HG02870 (cell line): ENCODE measurements at regions not wholly inside any gene's neighbourhood (a gene's known extent, or its start where the extent isn't known, plus 50 kb on each side); places are given as distances from the start of the nearest gene placed in this dataset.
A peak's percentile ranks its signal among the peaks of the same experiment; 100 is the strongest.
"Not testable (repeated sequence)": the region's sequence is repeated elsewhere in the genome, so short reads cannot be mapped to it uniquely, and the experiment has no call there.

ENCODE experiments used
- ATAC-seq: cut with Tn5 transposase; IDR thresholded peaks from one replicate; pipeline ENCODE4 v1.9.1; 2021; ENCODE audit warnings: mild to moderate bottlenecking, moderate library complexity; ENCODE audit not compliant: unreplicated experiment

DNA sequence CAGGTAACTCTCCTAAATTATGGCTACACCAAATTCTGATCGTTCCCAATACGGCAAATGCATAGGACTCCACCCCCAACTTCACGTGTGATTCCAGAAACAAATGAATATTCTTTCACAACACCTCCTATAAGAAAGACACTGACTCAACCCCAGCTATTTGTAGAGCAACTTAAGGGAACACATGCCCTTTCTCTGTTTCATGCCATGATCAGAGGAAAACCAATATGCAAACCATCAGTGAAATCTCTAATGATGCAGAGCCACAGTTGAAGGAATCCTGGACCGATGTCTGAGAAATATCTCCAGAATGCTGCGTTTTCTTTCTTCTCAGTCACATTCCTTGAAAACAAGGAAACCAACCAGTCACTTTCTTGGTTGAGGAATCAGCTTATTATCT lies 164.2 kb upstream of the PTBP2 start:
- ATAC-seq = no peak

DNA sequence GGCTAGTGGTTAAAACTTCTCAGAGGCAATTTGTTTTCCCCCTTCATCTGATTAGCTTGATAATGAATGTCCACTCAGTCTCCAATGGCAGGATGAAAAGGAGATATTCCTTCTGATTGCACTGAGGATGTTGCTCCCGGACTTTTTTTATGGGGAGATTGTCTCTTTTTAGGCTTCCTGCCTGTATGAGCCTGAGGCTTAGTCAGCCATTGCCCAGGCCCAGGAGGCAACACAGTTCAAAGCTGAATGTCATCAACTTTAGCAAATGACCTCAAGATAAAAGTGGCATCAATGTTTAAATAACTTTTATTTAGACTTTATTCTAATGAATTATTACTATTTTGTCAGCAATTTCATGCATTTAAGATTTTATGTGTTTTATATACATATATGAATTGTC lies 162.9 kb upstream of the PTBP2 start:
- no peak for ATAC-seq

DNA sequence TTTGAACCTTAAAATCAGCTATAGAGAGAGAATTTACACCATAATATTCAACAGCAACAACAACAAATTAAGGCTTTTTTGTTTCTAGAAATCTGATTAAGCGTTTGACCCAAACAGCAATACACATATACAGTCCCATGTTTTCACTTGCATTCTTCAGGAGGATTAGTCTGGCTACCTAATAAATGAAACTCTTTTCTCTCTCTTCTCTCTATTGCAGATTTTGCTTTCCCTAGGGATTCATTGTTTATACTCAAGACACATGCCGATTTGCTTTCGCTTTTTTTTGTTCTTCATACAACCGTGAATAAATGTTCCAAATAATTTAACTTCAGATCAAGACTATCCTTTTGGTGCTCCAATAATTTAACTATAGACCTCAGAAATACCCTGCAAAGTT lies 162.4 kb upstream of the PTBP2 start:
- no peak for ATAC-seq

DNA sequence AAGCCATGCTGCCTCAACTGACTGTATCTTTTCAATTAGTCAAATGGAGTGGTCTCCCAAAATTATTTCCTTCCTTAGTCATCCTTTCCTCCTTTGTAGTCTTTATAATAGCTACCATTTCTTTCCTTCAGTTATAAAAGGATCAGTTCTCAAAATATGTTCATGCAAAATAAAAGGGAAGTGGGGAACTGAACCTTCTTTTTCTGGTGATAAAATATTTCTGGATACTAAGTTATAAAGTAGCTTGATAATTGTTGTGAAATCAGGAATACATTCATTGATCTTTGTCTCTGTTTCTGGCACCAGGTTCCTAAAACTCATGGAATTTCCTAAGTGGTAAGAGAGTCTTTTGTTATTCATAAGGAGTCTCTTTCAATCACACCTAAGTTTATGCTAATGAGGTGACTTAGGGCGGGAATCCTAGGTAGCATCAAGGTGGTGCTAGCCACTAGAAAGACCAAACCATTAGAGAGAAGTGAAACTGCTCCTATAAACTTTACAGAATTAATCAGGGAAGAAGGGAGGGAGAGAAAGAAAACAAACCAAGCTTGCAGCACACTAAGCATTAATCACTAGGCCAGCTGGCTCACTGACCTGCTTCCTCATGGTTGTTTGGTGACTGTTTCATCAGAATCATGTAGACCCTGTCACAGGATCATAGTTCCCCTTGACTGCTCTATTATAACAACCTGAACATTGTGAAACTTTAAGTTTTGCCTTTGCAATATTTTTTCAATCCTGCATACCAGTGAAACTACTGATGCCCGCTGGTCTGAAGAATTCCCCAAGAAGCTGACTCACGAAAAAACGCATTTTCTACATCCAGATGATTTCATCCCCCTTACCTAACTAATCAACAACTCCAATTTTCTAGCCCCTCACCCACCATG lies 161.6 kb upstream of the PTBP2 start:
- no peak for ATAC-seq

DNA sequence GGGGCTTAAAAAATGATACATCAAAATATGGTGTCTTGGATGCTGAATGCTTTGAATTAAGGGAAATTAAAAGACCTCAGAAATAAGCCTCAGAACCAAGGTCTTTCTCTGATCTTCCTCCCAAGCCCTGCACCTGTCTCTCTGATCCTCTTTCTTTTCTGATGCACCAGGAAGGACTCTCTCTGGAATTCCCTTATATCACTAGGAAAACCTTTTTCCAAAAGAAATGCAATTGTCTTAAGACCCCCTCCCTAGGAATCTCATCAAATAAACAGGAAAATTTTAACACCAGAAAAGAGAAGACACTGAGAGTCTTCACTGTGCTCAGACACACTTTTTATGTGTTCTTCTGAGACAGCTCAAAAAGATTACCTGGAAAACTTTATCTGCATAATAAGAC lies 159.5 kb upstream of the PTBP2 start:
- ATAC-seq = no peak

DNA sequence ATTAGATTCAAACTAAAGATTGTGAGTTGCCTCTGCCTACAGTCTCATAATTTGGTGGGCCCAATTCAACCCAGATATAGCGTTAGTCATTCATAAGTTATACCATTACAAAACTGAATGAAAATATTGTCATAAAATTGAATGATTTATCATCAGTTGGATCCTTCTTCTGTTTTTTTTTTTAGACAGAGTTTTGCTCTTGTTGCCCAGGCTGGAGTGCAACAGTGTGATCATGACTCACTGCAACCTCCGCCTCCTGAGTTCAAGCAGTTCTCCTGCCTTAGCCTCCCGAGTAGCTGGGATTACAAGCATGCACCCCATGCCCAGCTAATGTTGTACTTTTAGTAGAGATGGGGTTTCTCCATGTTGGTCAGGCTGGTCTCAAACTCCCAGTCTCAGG lies 157.2 kb upstream of the PTBP2 start:
- ATAC-seq = not testable (repeated sequence)

DNA sequence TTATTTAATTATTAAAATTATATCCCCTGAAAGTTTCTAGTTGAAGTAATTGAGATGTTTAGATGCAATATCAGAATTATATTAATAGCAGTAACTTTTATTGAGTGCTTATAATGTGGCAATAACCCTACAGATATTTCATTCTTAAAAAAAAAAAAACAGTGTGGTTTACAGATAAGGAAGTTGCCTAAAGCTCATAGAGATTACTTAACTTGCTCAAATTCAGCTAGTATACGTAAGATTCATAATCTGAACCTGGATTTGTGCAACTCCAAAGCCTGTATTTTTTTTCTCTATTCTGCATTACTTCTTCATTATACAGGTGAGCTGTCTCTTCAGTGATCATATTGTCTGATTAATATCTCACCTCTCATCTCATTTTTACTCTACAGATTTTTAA lies 156.0 kb upstream of the PTBP2 start:
- ATAC-seq = no peak

DNA sequence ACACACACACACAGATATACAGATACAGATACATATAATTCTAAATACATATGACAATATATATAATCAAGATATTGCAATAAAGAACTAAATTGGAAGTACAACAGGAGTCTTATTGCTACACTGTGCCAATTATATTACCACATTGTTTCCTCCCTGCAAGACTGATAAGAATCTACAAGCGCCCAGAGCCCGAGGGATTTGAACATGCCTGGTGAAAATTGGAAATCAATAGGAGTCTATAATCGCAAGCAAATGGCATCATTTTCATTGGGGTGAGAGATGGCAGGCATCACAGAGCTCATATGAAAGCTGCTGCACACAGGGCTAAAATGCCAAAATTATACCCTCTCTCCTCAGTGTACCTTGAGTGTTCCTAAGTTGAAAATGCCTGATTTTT lies 152.9 kb upstream of the PTBP2 start:
- no peak for ATAC-seq

DNA sequence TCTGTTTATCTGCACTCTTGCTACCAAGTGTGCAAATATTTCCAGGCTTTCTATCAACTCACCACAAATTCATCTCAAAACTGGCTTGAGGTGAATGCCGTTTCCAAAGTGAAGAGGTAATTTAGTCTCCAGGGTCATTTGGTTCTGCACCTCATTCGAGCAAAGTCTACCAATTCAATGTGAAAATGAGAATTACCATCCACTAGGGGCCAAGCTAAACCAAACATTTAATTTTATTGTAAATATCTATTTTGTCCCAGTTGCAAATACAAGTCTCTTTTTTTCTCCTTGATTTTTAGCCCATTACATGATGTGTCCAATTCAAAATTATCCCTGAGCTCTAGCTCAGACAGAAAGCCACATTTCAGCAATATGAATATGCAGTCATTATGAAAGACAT lies 152.3 kb upstream of the PTBP2 start:
- no peak for ATAC-seq

DNA sequence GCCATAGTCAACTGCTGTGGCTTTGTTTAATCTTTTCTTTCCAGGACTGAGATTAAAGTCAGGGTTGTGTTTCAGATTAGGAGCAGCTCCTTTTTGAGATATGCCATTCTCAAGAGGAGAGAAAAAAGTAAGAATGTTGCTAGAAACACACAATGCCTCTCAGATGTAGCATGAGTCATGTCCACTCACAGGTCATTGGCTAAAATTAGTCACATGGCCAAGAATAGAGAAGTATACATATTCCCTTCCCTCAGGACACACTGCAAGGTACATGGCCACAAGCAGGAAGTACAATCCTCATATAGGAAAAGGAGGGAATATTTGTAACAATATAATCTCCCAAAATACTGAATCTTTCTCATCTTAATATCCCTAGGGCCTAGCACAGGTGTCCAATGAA lies 141.9 kb upstream of the PTBP2 start:
- ATAC-seq = no peak

DNA sequence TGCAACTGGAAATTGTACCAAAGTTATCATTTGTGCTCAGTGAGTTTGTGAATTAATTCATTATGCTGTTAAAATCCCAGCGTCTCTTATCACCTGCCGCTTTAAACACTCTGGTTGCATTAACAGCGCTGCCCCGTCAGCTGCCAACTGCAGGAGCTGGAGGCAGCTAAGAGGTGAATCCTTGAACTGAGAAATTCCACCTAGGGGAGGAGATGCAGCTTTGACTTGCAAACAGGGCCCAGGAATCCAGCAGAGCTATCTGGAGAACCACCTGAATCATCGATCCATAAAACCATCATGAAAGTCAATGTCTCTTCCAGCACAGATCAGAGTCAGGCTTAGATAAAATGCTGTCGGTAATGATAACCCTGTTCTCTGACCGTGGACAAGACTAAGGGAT lies 140.7 kb upstream of the PTBP2 start:
- no peak for ATAC-seq

DNA sequence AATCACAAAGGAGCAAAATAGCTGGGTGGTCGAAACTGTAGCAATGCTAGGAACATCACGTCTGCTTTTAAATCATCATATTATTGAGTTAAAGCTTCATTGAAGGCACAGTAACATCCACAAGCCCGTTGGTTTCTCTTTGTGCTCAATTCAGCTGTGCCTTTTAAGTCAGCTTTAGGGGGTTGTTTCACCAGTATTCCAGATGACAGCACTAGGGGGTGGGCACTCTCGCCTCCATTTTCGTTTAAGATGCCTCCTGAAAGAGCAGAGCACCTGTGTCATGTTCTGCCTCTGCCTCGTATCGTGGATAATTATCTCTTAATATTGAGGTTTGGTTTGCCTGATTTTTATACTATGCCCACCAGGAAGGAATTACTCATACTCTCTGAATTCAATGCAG lies 139.8 kb upstream of the PTBP2 start:
- ATAC-seq = no peak

DNA sequence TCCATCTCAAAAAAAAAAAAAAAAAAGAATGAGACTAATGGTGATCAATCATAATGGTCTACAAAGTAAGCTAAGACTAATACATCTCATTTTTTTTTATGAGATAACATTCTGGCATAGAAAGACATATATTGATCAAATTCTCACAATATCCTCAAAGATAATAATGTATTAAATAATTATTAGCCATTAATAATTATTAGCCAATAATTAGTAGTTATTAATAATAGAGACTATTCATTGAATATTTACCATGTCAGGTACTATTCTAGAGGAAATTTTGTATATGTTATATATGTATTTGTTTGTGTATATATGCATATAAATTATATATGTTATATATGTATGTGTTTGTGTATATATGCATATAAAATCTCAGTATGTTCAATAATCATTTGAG lies 137.7 kb upstream of the PTBP2 start:
- no peak for ATAC-seq

DNA sequence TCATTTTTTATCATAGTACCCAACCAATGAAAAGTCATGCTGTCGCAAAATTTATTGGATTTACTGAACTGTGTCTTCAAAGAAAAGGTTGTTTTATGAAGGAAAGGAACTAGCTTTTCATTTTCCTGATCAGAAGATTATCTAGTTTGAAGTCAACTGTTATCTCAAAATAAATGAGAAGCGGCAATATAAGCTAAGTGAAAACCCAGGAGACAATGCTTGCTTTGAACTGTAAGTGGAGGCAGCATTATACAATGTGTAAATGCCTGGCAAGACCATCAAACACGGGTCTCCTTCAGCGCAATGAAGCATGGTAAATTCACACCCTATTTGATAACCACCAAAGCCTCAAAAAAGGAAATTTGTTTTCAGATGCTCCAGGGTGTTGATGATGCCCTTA lies 134.4 kb upstream of the PTBP2 start:
- ATAC-seq = no peak

DNA sequence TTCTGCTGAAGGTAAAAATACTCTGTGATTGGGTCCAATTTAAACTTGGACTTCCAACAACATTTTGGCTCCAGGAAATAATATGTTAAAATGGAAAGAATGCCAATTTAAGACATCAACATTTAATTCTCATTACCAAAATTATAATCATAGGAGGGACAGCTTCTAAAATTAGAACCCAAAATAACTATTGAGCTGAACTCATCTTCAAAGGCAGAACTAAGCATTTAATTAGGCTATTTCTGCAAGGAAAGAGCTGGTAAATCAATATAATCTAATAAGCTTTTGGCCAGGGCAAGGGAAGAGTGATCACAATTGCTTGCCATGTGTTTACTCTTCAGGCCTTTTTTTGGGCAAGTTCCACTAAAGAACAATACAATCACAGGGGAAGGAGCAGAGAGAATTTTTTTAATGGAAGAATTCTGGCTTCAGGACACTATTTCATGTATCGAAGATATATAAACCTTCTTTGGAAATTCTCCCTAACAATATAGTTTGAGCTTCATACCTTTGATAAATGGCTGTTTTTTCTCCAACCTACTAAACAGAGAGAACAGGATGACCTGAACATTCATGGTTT lies 133.1 kb upstream of the PTBP2 start:
- ATAC-seq = no peak

DNA sequence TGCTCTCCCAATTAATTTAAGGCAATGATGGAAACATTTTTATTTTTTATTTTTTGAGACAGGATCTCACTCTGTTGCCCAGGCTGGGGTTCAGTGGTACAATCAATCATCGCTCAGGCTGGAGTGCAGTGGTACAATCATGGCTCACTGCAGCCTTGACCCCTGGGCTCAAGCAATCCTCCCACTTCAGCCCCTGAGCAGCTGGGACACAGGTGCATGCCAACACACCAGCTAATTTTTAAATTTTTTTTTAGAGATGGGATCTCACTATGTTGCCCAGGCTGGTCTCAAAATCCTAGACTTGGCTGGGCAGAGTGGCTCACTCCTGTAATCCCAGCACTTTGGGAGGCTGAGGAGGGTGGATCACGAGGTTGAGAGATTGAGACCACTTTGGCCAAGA lies 126.1 kb upstream of the PTBP2 start:
- ATAC-seq = not testable (repeated sequence)

DNA sequence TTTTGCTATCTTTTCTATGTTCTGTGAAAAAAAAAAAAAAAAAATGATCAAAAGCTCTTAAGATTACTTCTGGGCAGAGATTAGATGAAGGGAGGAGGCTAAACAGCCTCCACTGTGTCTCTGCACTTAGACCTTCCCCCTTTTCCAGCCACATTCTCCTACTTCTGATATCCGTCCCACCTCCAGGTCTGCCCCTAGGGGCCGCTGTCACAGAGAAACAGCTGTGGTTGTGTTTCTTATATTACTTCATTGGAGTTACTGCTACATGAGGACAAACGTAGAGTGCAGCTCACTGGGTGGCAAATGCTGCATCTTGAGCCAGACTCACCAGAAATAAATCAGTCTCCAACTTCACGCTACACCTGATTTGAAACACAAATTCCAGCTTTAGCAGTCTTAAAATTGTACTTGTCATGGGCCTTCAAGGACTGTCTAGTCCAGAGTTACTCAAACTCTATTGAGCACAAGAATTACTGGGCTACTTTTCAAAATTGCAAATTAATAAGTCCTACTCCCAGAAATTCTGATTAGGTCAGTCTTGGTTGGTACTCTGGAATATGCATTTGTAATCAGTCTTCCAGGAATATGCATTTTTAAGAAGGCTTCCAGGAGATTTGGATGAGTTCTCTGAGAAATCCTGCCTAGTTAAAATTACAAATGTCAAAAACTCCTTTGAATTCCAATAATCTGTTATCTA lies 125.2 kb upstream of the PTBP2 start:
- ATAC-seq = peak; percentile 82

DNA sequence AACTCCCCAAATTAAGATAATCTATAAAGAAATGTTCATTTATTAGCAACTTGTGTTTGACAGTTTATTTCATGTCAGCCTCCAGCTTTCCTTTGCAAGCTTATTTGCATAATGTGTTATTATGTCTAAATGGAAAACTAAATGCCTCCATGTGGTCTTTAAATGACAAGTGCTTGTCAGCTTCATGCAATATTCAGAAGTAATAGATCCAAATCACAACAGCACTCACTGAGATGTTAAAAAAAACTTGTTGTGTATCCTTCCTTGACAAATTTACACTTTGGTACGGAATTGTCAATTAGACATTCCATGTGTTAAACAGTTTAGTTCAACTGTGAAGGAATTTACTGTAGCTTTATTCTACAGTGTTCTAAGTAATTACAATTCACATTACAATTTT lies 124.4 kb upstream of the PTBP2 start:
- no peak for ATAC-seq

DNA sequence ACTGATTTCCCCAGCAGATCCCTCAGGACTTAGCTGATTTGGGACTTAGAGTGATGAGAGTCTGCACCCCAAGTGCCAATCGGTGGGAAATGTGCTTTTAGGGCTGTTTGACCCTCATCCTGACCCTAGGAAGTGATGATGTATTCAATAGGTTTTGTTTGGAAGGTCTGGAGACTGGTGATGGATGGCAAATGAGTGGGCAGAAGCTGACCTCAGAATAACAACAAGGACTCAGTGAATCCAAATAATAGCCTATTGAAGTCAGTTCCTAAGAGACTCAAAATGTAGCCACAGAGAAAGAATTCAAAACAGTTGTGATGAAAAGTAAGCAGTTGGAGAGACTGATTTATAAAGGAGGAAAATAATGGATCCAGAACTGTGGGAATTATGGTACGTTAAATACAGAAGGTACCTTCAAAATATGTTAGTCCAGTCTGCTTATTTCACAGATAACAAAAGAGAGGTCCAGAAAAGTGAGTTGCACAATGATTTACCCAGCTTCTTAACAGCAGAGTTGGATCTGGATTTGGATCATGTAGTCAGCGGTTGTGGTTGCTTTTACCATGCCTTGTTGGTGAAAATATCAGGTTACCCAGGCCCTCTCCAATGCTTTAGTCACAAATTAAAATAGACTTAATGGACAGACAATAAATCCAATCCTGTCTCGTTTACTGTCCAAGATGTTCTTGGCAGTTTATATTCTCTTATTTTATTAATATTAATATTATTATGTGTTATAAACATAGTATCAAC lies 123.0 kb upstream of the PTBP2 start:
- ATAC-seq = no peak

DNA sequence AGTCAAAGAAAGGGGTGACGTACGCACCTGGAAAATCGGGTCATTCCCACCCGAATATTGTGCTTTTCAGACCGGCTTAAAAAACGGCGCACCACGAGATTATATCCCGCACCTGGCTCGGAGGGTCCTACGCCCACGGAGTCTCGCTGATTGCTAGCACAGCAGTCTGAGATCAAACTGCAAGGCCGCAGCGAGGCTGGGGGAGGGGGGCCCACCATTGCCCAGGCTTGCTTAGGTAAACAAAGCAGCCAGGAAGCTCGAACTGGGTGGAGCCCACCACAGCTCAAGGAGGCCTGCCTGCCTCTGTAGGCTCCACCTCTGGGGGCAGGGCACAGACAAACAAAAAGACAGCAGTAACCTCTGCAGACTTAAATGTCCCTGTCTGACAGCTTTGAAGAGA lies 117.0 kb upstream of the PTBP2 start:
- ATAC-seq = not testable (repeated sequence)

DNA sequence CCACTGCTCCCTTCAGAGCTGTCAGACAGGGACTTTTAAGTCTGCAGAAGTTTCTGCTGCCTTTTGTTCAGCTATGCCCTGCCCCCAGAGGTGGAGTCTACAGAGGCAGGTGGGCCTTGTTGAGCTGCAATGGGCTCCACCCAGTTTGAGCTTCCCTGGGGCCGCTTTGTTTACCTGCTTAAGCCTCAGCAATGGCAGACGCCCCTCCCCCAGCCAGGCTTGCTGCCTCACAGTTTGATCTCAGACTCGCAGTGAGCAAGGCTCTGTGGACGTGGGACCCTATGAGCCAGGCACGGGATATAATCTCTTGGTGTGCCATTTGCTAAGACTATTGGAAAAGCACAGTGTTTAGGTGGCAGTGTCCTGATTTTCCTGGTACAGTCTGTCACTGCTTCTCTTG lies 104.2 kb upstream of the PTBP2 start:
- ATAC-seq = not testable (repeated sequence)
